ENCODE measurements at regions not wholly inside any gene's neighbourhood (a gene's known extent, or its start where the extent isn't known, plus 50 kb on each side); places are given as distances from the start of the nearest gene placed in this dataset.

GRCh38 chr3:154658000-154658399 is 228.0 kb upstream of the GPR149 start:
- H3K9ac ChIP-seq (ENCODE audit: insufficient read depth in 1 of 2, low read length in 2 of 2): no peak overlapping the region
- H3K4me1 ChIP-seq (ENCODE audit: control insufficient read depth in 5 of 5, insufficient read depth in 5 of 5, low read length in 5 of 5): no peaks in the 10 kb centered on the region
- no peak for TF ChIP-seq CTCF (IDR thresholded peaks at IDR 0.05; ENCODE audit: control extremely low read depth, extremely low read depth)
- no peak overlapping the region for H3K4me3 ChIP-seq
- H3K36me3 ChIP-seq (ENCODE audit: control insufficient read depth in 4 of 4, insufficient read depth in 4 of 4, low read length in 4 of 4): no peaks in the 10 kb centered on the region
- no peak overlapping the region for H3K27ac ChIP-seq (ENCODE audit: low read depth in 1 of 2, low read length in 1 of 2)
- H3K9me3 ChIP-seq (ENCODE audit: control insufficient read depth in 4 of 4, insufficient read depth in 3 of 4, low read length in 3 of 4): no peaks in the 10 kb centered on the region
- ATAC-seq (ENCODE audit: insufficient read depth, low FRiP score) (no peak), DNase-seq (no peak)
- no peaks in the 10 kb centered on the region for H3K27me3 ChIP-seq (ENCODE audit: control insufficient read depth in 3 of 3, insufficient read depth in 3 of 3, low read length in 2 of 3)

GRCh38 chr3:154657218-154657617 is 227.2 kb upstream of the GPR149 start:
- no peak for DNase-seq
- WGBS, 2 donors: 61 to 77% methylated on average over 4 of the region's 4 CpGs
- no peak overlapping the region for H3K27ac ChIP-seq (ENCODE audit: low read depth in 1 of 2, low read length in 1 of 2)
- no peak overlapping the region for H3K4me3 ChIP-seq
- H3K4me1 ChIP-seq (ENCODE audit: control insufficient read depth in 5 of 5, insufficient read depth in 5 of 5, low read length in 5 of 5): no peaks in the 10 kb centered on the region
- H3K36me3 ChIP-seq (ENCODE audit: control insufficient read depth in 4 of 4, insufficient read depth in 4 of 4, low read length in 4 of 4): no peaks in the 10 kb centered on the region
- no peaks in the 10 kb centered on the region for H3K9me3 ChIP-seq (ENCODE audit: control insufficient read depth in 4 of 4, insufficient read depth in 3 of 4, low read length in 3 of 4)
- H3K9ac ChIP-seq (ENCODE audit: insufficient read depth in 1 of 2, low read length in 2 of 2): no peak overlapping the region
- no peaks in the 10 kb centered on the region for H3K27me3 ChIP-seq (ENCODE audit: control insufficient read depth in 3 of 3, insufficient read depth in 3 of 3, low read length in 2 of 3)
- no peak for TF ChIP-seq CTCF (IDR thresholded peaks at IDR 0.05; ENCODE audit: control extremely low read depth, extremely low read depth)
- ATAC-seq (ENCODE audit: insufficient read depth, low FRiP score): no peak

- Histone ChIP-seq H3K4me1 (ENCODE audit: control insufficient read depth in 5 of 5, insufficient read depth in 5 of 5, low read length in 5 of 5) (no peaks in the 10 kb centered on the region), H3K9me3 (ENCODE audit: control insufficient read depth in 4 of 4, insufficient read depth in 3 of 4, low read length in 3 of 4) (no peaks in the 10 kb centered on the region), H3K27ac (ENCODE audit: low read depth in 1 of 2, low read length in 1 of 2) (no peak overlapping the region), H3K27me3 (ENCODE audit: control insufficient read depth in 3 of 3, insufficient read depth in 3 of 3, low read length in 2 of 3) (no peaks in the 10 kb centered on the region), H3K4me3 (no peak overlapping the region), H3K9ac (ENCODE audit: insufficient read depth in 1 of 2, low read length in 2 of 2) (no peak overlapping the region), H3K36me3 (ENCODE audit: control insufficient read depth in 4 of 4, insufficient read depth in 4 of 4, low read length in 4 of 4) (no peaks in the 10 kb centered on the region)
- no peak for DNase-seq
- TF ChIP-seq CTCF (IDR thresholded peaks at IDR 0.05; ENCODE audit: control extremely low read depth, extremely low read depth): no peak
- no peak for ATAC-seq (ENCODE audit: insufficient read depth, low FRiP score)
- 90 to 95% methylated on average over 3 of the region's 3 CpGs for WGBS, 2 donors
These were observed 226.5 kb upstream of the GPR149 start for GRCh38 chr3:154656486-154656885.

GRCh38 chr3:154642145-154642544 is 212.2 kb upstream of the GPR149 start:
- no peak for TF ChIP-seq CTCF (IDR thresholded peaks at IDR 0.05; ENCODE audit: control extremely low read depth, extremely low read depth)
- WGBS, 2 donors: 78 to 81% methylated on average over 2 of the region's 2 CpGs
- H3K4me1 ChIP-seq (ENCODE audit: control insufficient read depth in 5 of 5, insufficient read depth in 5 of 5, low read length in 5 of 5): no peaks in the 10 kb centered on the region
- H3K27ac ChIP-seq (ENCODE audit: low read depth in 1 of 2, low read length in 1 of 2): no peak overlapping the region
- H3K4me3 ChIP-seq: no peak overlapping the region
- ATAC-seq (ENCODE audit: insufficient read depth, low FRiP score) (no peak), DNase-seq (no peak)
- no peaks in the 10 kb centered on the region for H3K27me3 ChIP-seq (ENCODE audit: control insufficient read depth in 3 of 3, insufficient read depth in 3 of 3, low read length in 2 of 3)
- H3K36me3 ChIP-seq (ENCODE audit: control insufficient read depth in 4 of 4, insufficient read depth in 4 of 4, low read length in 4 of 4): no peaks in the 10 kb centered on the region
- no peaks in the 10 kb centered on the region for H3K9me3 ChIP-seq (ENCODE audit: control insufficient read depth in 4 of 4, insufficient read depth in 3 of 4, low read length in 3 of 4)
- H3K9ac ChIP-seq (ENCODE audit: insufficient read depth in 1 of 2, low read length in 2 of 2): no peak overlapping the region
